HG03103 (cell line): ENCODE measurements at regions not wholly inside any gene's neighbourhood (a gene's known extent, or its start where the extent isn't known, plus 50 kb on each side); places are given as distances from the start of the nearest gene placed in this dataset.
A peak's percentile ranks its signal among the peaks of the same experiment; 100 is the strongest.

Source experiments
- ATAC-seq: cut with Tn5 transposase; IDR thresholded peaks from one replicate; pipeline ENCODE4 v1.9.1; 2021; ENCODE audit warnings: low read depth; ENCODE audit not compliant: unreplicated experiment

DNA sequence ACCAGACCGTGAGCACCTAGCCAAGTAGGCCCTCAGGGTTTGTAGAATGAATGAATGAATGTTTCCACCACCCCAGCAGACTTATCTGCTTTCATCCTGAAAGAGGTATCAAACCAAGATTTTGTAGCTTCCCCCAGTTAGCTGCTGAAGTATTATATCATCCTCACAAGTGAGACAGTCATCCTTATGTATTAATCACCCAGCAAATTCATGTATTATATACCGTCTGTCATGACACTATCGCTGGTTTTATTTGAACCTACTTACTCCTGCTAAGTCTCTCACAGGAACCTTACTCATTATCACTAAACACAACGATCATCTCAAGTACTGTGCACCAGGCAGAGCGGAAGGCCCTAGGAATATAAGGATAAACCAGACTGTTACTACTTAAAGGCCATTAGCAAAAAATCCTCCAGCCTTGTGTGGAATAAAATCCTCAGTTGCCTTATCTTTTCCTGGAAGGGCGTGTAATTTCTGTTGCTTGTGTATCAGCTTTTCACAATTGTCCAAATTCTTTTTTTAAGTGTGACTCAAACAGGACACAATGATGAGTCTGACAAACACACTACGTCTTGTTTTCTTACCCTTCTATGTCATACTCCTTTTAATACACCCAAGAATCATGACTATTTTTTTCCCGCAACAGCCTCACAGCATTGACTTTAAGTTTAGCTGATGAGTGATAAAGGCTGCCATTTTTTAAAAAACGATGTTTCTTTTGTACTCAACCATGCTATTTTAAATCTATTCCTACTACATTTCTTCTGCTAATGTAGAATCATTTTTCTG lies 176.1 kb upstream of the KLF14 start:
- ATAC-seq, result no peak

- no peak for ATAC-seq
These were observed 177.2 kb upstream of the KLF14 start for GRCh38 chr7:130910949-130911944.

DNA sequence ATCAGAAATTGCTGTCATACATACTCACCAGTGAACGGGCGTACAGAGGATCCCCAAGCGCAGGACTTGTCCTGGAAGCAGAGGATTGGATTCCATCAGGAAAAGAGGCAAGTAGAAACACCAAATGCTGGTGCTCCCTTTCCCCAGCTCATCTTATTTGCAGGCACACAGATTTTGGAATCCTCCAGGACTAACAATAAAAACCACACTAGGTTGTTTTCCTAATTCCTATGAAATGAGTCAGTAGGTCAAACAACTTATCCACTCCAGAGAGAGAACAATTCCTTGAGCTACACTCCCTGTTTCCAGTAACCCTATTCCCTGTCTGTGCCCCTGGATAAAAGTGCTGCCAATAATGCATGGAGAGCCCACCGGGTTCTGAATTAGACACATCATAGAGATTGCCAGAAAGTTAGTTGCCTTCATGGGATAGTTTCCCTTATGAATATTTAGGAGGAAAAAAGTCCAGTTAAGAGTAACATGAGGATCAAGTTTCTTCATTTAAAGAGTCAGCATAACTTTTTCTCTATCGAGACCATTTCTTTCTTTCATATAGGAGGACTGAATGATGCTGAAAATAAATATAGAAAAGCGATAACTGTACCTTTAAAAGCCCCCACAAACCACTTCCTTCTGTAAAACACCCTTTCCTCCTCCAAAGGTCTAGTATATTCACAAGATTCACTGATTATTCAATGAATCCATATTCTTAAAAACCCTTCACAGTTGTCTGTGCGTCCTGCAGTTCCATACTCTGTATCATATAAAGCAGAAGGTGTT lies 178.3 kb upstream of the KLF14 start:
- no peak for ATAC-seq

- peak; percentile 89 for ATAC-seq
These were observed 179.0 kb upstream of the KLF14 start for GRCh38 chr7:130912862-130913638.

- no peak for ATAC-seq
These were observed 179.9 kb upstream of the KLF14 start for GRCh38 chr7:130913639-130914553.

DNA sequence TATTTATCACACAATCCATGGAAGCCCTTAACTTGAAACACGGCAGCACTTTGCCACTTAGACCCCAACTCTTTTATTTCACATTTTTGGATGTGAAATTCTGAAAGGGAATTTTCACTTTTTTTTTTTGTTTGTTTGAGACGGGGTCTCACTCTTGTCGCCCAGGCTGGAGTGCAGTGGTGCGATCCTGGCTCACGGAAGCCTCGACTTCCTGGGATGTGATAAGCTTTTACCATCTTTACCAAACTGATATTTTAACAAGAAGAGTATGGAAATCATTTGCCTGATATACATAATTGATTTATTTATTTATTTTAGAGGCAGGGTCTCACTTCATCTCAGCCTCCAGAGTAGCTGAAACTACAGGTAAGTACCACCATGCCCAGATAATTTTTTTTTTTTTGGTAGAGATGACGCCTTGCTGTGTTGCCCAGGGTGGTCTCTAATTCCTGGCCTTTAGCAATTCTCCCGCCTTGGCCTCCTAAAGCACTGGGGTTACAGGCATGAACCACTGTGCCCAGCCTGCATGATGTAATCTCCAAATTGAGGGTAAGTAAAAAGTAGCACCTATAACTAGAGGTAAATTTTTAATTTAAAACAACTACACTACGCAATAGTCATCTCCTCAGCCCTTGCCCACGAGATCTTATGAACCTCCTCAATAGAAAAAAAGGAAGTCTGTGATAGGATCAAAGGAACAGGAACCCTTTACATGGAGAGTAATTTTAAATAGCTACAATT lies 180.7 kb upstream of the KLF14 start:
- ATAC-seq, result no peak

DNA sequence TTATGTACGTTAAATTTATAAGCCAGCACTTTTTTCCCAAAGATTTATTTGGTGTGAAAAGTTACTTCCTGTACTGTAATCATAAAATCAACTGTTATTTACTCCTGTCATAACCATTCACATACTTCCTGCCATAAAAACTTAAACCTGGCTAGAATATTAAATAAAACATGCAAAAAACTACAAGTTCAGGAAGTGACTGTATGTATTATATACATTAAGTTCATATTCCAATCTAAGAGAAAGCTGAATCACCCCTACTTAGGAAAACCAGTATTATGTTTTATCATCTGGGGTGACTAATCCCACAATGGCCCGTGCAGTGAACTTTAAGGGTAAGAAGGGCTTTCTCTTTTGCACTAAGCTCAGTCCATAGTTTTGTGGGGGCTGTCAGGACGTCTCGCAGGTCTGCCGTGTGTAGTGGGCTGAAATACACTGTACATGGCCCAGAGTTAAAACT lies 183.7 kb upstream of the KLF14 start:
- ATAC-seq, result no peak

DNA sequence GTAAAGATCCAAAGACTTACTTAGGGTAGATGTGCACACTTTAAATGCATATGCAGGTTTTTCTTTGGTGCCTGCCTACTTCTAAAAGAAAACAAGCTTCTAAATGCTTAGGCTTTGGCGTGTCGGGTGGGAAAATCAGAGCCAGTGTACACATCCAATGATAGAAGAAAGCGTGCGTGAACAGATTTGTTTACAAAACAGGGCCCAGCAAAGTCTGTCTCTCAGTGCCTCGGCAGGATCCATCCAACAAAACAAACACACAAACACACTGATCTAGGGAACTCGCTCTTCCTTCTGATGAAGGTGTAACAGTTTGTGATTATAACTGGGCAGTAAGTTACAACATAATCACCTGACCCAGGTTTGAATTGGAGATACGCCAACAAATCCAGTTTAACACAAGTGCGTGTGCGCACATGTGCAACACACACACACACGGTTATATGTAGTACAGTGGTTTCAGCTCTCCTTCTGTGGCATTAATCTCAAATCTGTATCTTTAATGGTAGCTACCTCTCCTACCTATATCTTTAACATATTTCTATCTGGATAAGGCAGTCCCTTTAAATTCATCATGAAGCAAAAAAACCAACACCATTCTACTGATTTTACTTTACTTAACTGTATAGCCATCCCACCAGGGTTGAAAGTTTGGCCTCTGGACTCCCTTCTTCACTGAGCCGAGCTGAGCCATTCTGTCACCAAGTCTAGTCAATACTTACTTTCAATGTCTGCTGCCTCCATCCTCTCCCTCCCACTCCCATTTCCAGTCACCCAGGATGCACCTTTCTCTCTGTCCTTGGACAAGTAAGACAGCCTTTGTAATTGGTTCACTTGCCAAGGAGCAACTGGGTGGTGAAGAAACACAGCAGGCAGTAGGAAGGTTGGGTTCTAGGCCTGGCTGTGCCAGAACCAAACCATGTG lies 184.4 kb upstream of the KLF14 start:
- ATAC-seq, result no peak

- no peak for ATAC-seq
These were observed 185.5 kb upstream of the KLF14 start for GRCh38 chr7:130919316-130920103.

- no peak for ATAC-seq
These were observed 186.1 kb upstream of the KLF14 start for GRCh38 chr7:130920122-130920521.

- ATAC-seq, result no peak
These were observed 187.6 kb upstream of the KLF14 start for GRCh38 chr7:130921391-130922180.

DNA sequence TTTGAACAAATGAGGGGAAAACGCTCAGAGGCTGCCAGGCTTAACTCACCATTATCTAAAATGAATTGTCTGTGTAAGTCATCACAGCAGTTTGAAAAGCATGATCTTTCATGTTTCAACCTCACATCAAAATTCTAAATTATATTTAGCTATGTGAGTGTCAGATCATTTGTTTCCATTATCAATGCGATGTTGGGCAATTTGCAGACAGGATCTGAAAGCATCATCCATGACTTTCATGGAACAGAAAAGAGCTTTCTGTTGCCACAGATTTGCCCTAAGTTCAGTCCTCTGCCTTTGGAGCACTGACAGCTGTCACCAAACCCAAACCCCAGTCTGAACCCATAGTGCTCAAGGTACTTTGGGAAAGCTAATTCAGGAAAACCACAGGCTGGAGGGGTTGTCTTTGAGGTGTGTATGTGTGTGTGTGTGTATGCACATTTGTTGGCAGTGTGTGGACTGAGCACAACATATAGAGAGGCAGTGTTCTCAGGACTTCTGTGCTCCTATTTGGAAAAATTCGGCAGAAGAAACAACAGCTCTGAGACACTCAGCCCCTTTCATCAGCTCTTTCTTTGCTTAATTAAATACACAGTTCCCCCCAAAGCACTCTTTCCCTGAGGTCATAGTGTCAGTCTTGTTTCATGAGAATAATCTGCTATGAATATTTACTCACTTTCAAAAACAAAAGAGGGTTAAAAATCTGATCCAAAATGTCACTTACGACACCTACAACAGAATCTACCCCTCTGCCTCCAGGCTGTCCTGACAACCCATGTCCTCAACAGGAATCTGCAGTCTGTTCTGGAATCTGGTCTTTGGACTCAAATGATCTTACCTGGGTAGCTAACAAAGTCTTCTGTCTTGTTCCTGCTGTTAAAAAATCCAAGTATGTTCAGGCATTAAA lies 188.5 kb upstream of the KLF14 start:
- no peak for ATAC-seq

- no peak for ATAC-seq
These were observed 189.4 kb upstream of the KLF14 start for GRCh38 chr7:130923365-130923764.

- no peak for ATAC-seq
These were observed 189.9 kb upstream of the KLF14 start for GRCh38 chr7:130923930-130924329.
